Islet of Langerhans (tissue), 1 donor: ENCODE measurements at regions not wholly inside any gene's neighbourhood (a gene's known extent, or its start where the extent isn't known, plus 50 kb on each side); places are given as distances from the start of the nearest gene placed in this dataset.
"Not testable (repeated sequence)": the region's sequence is repeated elsewhere in the genome, so short reads cannot be mapped to it uniquely, and the experiment has no call there.

Experiments used
- FAIRE-seq: peaks from one replicate; lab custom pipeline; 2011; peaks lifted over from hg19 to GRCh38; lab: Jason Lieb, UNC

- FAIRE-seq = no peak
Observed at GRCh38 chr2:39487398-39488250, 50.5 kb upstream of the MAP4K3 start.

GRCh38 chr2:39488450-39488849 lies 51.4 kb upstream of the MAP4K3 start:
- no peak for FAIRE-seq

- no peak for FAIRE-seq
Observed at GRCh38 chr2:39490586-39490985, 53.5 kb upstream of the MAP4K3 start.

GRCh38 chr2:39491653-39492052 lies 54.6 kb upstream of the MAP4K3 start:
- FAIRE-seq = no peak

GRCh38 chr2:39492095-39492590 lies 55.1 kb upstream of the MAP4K3 start:
- peak; percentile 94 for FAIRE-seq

- FAIRE-seq = no peak
Observed at GRCh38 chr2:39492716-39493115, 55.6 kb upstream of the MAP4K3 start.

- no peak for FAIRE-seq
Observed at GRCh38 chr2:39494784-39495251, 57.7 kb upstream of the MAP4K3 start.

GRCh38 chr2:39497082-39497801 lies 60.2 kb upstream of the MAP4K3 start:
- no peak for FAIRE-seq

GRCh38 chr2:39498176-39498575 lies 61.1 kb upstream of the MAP4K3 start:
- not testable (repeated sequence) for FAIRE-seq

- no peak for FAIRE-seq
Observed at GRCh38 chr2:39498786-39499185, 61.7 kb upstream of the MAP4K3 start.

GRCh38 chr2:39499336-39499735 lies 62.3 kb upstream of the MAP4K3 start:
- FAIRE-seq = no peak

GRCh38 chr2:39501412-39501811 lies 64.3 kb upstream of the MAP4K3 start:
- FAIRE-seq = no peak

GRCh38 chr2:39503277-39503676 lies 66.2 kb upstream of the MAP4K3 start:
- no peak for FAIRE-seq

GRCh38 chr2:39504790-39505335 lies 67.8 kb upstream of the MAP4K3 start:
- FAIRE-seq = no peak

- no peak for FAIRE-seq
Observed at GRCh38 chr2:39506215-39506614, 69.1 kb upstream of the MAP4K3 start.

GRCh38 chr2:39508198-39508597 lies 71.1 kb upstream of the MAP4K3 start:
- FAIRE-seq = no peak

GRCh38 chr2:39510140-39510539 lies 73.1 kb upstream of the MAP4K3 start:
- FAIRE-seq = no peak

- FAIRE-seq = no peak
Observed at GRCh38 chr2:39511219-39511604, 74.1 kb upstream of the MAP4K3 start.

GRCh38 chr2:39511605-39512433 lies 74.7 kb upstream of the MAP4K3 start:
- no peak for FAIRE-seq

- no peak for FAIRE-seq
Observed at GRCh38 chr2:39512434-39512935, 75.4 kb upstream of the MAP4K3 start.

- no peak for FAIRE-seq
Observed at GRCh38 chr2:39512941-39513340, 75.9 kb upstream of the MAP4K3 start.

GRCh38 chr2:39513641-39514094 lies 76.6 kb upstream of the MAP4K3 start:
- no peak for FAIRE-seq
